Panc1 (cell line): ENCODE measurements at regions not wholly inside any gene's neighbourhood (a gene's known extent, or its start where the extent isn't known, plus 50 kb on each side); places are given as distances from the start of the nearest gene placed in this dataset.
"Not testable (repeated sequence)": the region's sequence is repeated elsewhere in the genome, so short reads cannot be mapped to it uniquely, and the experiment has no call there.

Experiments
- ATAC-seq: fragments of 200-7000 bp; cut with Tn5 transposase; 2 replicates; pipeline ENCODE4 v1.9.1; 2020; ENCODE audit warnings: mild to moderate bottlenecking, moderate library complexity
- BruUV-seq: library from RNA; stranded (reverse); fragments of 400-500 nt; replicated peaks from 2 replicates; lab custom pipeline; 2021; lab: Mats Ljungman, UMichigan
- CTCF ChIA-PET: fragments of 300-600 bp; sonication (Branson Sonifier 250); formaldehyde crosslinking; loops from one replicate; lab custom pipeline; 2022; ENCODE audit warnings: antibody characterized with exemption; lab: Charles Lee
- POLR2A ChIA-PET: fragments of 300-600 bp; sonication (Branson Sonifier 250); formaldehyde crosslinking; loops from one replicate; lab custom pipeline; 2022; ENCODE audit warnings: antibody characterized with exemption; lab: Charles Lee
- DNase-seq: peaks from one replicate; pipeline ENCODE4 v3.0.0-alpha.2; 2010; ENCODE audit warnings: low read depth, low spot score
- H3K27ac ChIP-seq: 2 replicates; pipeline ENCODE4 v1.5.1; 2011; ENCODE audit warnings: mild to moderate bottlenecking, low read length, inconsistent platforms
- H3K27me3 ChIP-seq: fragments of 200-500 bp; sonication (Bioruptor generic); 2 replicates; pipeline ENCODE4 v1.6.0; 2014; ENCODE audit warnings: low read length, inconsistent platforms; ENCODE audit not compliant: control insufficient read depth, insufficient read depth
- H3K36me3 ChIP-seq: fragments of 200-500 bp; sonication (Bioruptor generic); 2 replicates; pipeline ENCODE4 v1.5.1; 2014; ENCODE audit warnings: inconsistent platforms, mild to moderate bottlenecking, low read length, moderate library complexity; ENCODE audit not compliant: control insufficient read depth, insufficient read depth
- H3K4me1 ChIP-seq: 2 replicates; pipeline ENCODE4 v1.5.1; 2011; ENCODE audit warnings: inconsistent platforms, mild to moderate bottlenecking, low read length, moderate library complexity; ENCODE audit not compliant: control insufficient read depth, insufficient read depth
- H3K4me3 ChIP-seq, 2 experiments: 2 replicates each; pipeline ENCODE4 v1.5.1; 2011 to 2012; ENCODE audit warnings: low read depth in 2 of 2, low read length in 2 of 2, mild to moderate bottlenecking in 2 of 2, inconsistent platforms in 1 of 2, moderate library complexity in 1 of 2
- H3K9me3 ChIP-seq: fragments of 200-500 bp; sonication (Bioruptor generic); 2 replicates; pipeline ENCODE4 v1.5.1; 2014; ENCODE audit warnings: low read depth, mild to moderate bottlenecking, inconsistent platforms, low read length, moderate library complexity; ENCODE audit not compliant: control insufficient read depth, insufficient read depth
- POLR2AphosphoS5 ChIP-seq: IDR thresholded peaks from 2 replicates; pipeline ENCODE4 v1.6.1; 2012; ENCODE audit warnings: mild to moderate bottlenecking, low read depth, low read length, moderate library complexity
- SIN3A ChIP-seq: IDR thresholded peaks from 2 replicates; pipeline ENCODE4 v1.6.1; 2012; ENCODE audit warnings: low read depth, mild to moderate bottlenecking, low read length, moderate library complexity, borderline replicate concordance; ENCODE audit not compliant: insufficient read depth
- TCF7L2 ChIP-seq: IDR thresholded peaks from 2 replicates; pipeline ENCODE4 v1.6.1; 2011; ENCODE audit warnings: mild to moderate bottlenecking, low read depth, low read length, inconsistent platforms
- in situ Hi-C: cut with HindIII; loops from 2 replicates; pipeline ENCODE4 v1.10.0; 2016; ENCODE audit warnings: low sequenced_read_pairs, low pct_unique_long_range_greater_than_20kb
- intact Hi-C: fragments of 100-400 bp; cut with micrococcal nuclease; formaldehyde crosslinking; loops from one replicate; pipeline ENCODE4 v1.10.0; 2022; ENCODE audit not compliant: unreplicated experiment
- TF ChIP-seq, protein P1 (sequence below), 2 experiments: IDR thresholded peaks; 2 replicates each; pipeline ENCODE4 v1.6.1; 2011 to 2012; ENCODE audit warnings: low read depth in 2 of 2, control low read depth in 1 of 2, low read length in 1 of 2, mild to moderate bottlenecking in 1 of 2, moderate library complexity in 1 of 2; ENCODE audit not compliant: insufficient read depth in 1 of 2
- TF ChIP-seq, protein P2 (sequence below): fragments of 450-650 bp; IDR thresholded peaks from 2 replicates; pipeline ENCODE4 v1.5.1; 2017; ENCODE audit warnings: mild to moderate bottlenecking

DNA sequence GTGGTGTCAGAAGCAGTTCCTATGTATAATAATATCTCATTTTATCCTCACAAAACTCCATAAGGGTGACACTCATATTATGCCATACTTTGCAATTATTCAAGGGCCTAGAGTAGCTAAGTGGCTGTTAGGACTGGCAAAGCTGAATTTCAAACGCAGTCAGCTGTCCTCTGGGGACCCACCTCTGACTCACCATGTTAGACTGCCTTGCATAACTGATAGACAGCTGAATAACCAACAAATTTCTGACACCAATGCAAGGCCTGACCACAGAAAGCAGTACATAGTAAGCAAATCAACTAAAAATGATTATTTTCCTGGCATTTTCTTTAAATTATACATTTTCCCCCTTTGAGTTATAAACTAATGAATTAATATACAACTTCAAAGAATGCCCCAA lies 251.6 kb upstream of the PTGER4 start:
- Histone ChIP-seq H3K4me1 (no peaks in the 10 kb centered on the region), H3K27ac (no peak overlapping the region), H3K9me3 (peaks cover 8% of the 10 kb centered on the region; the same call in 1 of the 2 replicates), H3K27me3 (no peaks in the 10 kb centered on the region), H3K4me3 (no peak overlapping the region), H3K36me3 (no peaks in the 10 kb centered on the region)
- ChIA-PET POLR2A (no interaction called here), CTCF (no interaction called here)
- BruUV-seq: no TSS peak
- in situ Hi-C loops: no loop called here
- TF ChIP-seq POLR2AphosphoS5 (no peak), SIN3A (no peak), TCF7L2 (no peak)
- TF ChIP-seq, protein P1, sequence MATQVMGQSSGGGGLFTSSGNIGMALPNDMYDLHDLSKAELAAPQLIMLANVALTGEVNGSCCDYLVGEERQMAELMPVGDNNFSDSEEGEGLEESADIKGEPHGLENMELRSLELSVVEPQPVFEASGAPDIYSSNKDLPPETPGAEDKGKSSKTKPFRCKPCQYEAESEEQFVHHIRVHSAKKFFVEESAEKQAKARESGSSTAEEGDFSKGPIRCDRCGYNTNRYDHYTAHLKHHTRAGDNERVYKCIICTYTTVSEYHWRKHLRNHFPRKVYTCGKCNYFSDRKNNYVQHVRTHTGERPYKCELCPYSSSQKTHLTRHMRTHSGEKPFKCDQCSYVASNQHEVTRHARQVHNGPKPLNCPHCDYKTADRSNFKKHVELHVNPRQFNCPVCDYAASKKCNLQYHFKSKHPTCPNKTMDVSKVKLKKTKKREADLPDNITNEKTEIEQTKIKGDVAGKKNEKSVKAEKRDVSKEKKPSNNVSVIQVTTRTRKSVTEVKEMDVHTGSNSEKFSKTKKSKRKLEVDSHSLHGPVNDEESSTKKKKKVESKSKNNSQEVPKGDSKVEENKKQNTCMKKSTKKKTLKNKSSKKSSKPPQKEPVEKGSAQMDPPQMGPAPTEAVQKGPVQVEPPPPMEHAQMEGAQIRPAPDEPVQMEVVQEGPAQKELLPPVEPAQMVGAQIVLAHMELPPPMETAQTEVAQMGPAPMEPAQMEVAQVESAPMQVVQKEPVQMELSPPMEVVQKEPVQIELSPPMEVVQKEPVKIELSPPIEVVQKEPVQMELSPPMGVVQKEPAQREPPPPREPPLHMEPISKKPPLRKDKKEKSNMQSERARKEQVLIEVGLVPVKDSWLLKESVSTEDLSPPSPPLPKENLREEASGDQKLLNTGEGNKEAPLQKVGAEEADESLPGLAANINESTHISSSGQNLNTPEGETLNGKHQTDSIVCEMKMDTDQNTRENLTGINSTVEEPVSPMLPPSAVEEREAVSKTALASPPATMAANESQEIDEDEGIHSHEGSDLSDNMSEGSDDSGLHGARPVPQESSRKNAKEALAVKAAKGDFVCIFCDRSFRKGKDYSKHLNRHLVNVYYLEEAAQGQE (IDR thresholded peaks at IDR 0.05; ENCODE audit: insufficient read depth in 1 of 2, low read depth in 2 of 2, low read length in 1 of 2): no peak
- TF ChIP-seq, protein P2, sequence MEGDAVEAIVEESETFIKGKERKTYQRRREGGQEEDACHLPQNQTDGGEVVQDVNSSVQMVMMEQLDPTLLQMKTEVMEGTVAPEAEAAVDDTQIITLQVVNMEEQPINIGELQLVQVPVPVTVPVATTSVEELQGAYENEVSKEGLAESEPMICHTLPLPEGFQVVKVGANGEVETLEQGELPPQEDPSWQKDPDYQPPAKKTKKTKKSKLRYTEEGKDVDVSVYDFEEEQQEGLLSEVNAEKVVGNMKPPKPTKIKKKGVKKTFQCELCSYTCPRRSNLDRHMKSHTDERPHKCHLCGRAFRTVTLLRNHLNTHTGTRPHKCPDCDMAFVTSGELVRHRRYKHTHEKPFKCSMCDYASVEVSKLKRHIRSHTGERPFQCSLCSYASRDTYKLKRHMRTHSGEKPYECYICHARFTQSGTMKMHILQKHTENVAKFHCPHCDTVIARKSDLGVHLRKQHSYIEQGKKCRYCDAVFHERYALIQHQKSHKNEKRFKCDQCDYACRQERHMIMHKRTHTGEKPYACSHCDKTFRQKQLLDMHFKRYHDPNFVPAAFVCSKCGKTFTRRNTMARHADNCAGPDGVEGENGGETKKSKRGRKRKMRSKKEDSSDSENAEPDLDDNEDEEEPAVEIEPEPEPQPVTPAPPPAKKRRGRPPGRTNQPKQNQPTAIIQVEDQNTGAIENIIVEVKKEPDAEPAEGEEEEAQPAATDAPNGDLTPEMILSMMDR: no peak
- DNase-seq (no peak), ATAC-seq (no peak)
- intact Hi-C loops: no loop called here

DNA sequence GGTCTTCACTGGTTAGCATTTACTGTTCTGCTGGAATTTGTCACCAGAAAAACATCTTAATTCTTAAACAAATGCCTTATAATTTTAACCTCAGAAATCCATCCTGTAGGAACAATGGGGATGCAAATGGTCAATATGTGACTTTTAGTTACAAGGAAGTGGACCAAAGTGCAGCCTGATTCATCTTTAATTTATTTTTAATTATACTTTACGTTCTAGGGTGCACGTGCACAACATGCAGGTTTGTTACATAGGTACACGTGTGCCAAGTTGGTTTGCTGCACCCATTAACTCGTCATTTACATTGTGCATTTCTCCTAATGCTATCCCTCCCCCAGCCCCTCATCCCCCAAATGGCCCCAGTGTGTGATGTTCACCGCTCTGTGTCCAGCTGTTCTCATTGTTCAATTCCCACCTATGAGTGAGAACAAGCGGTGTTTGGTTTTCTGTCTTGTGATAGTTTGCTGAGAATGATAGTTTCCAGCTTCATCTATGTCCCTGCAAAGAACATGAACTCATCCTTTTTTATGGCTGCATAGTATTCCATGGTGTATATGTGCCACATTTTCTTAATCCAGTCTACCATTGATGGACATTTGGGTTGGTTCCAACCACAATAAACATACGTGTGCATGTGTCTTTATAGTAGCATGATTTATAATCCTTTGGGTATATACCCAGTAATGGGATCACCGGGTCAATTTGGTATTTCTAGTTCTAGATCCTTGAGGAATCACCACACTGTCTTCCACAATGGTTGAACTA lies 262.5 kb upstream of the PTGER4 start:
- CTCF ChIA-PET, intact Hi-C loops: not testable (repeated sequence)

DNA sequence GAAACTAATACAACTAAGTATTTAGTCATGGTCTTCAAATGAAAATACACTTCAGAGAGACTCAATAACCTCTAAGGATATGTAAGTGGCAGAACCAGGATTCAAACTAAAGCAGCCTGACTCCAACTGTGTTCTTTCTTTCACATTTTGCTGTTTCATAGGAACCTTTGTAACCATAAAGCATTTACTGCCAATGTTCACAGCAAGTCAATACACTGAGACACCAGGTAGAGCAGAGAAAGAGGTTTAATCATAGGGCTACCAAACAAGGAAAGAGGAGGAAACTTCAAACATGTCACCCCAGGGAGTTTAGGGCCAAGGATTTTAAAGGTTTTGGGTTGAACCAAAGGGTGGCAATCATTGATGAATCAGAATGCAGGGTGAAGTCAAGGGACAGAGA lies 263.1 kb upstream of the PTGER4 start:
- BruUV-seq: no TSS peak
- H3K27ac ChIP-seq: no peak overlapping the region
- ChIA-PET POLR2A (no interaction called here), CTCF (no interaction called here)
- no peaks in the 10 kb centered on the region for H3K9me3 ChIP-seq
- ATAC-seq (no peak), DNase-seq (no peak)
- in situ Hi-C loops (no loop called here), intact Hi-C loops (no loop called here)
- TF ChIP-seq TCF7L2 (no peak), POLR2AphosphoS5 (no peak), SIN3A (no peak)
- TF ChIP-seq, protein P2: no peak
- TF ChIP-seq, protein P1 (IDR thresholded peaks at IDR 0.05; ENCODE audit: insufficient read depth in 1 of 2, low read depth in 2 of 2, low read length in 1 of 2): no peak
- H3K4me3 ChIP-seq: no peak overlapping the region
- H3K4me1 ChIP-seq: no peaks in the 10 kb centered on the region
- no peaks in the 10 kb centered on the region for H3K27me3 ChIP-seq
- H3K36me3 ChIP-seq: no peaks in the 10 kb centered on the region

More for the DNA sequence above, 262.5 kb upstream of the PTGER4 start:
- POLR2A ChIA-PET, H3K4me1 ChIP-seq, in situ Hi-C loops, BruUV-seq, H3K4me3 ChIP-seq, H3K27ac ChIP-seq, ATAC-seq, DNase-seq, H3K36me3 ChIP-seq, H3K9me3 ChIP-seq, H3K27me3 ChIP-seq: not testable (repeated sequence)
